ENCODE measurements at regions not wholly inside any gene's neighbourhood (a gene's known extent, or its start where the extent isn't known, plus 50 kb on each side); places are given as distances from the start of the nearest gene placed in this dataset.

DNA sequence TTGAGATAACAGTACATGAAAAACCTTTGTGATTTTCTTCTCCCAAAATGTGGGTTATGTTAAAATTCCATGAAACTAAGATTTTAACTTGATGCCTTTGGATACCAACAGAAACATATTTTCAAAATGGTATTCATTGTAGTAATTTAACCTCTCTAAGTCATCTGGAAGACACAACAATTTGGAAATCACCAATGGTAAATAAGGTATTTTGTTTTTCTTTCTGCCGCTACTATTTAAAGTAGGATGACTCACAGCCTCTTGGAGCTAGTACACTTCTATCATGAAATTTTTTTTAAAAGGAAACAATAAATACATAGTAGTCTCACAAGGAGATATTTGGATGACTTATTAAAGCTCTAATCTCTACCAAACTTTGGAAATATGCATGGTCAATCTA lies 291.6 kb upstream of the VEPH1 start:
- DNase-seq = no peak

DNA sequence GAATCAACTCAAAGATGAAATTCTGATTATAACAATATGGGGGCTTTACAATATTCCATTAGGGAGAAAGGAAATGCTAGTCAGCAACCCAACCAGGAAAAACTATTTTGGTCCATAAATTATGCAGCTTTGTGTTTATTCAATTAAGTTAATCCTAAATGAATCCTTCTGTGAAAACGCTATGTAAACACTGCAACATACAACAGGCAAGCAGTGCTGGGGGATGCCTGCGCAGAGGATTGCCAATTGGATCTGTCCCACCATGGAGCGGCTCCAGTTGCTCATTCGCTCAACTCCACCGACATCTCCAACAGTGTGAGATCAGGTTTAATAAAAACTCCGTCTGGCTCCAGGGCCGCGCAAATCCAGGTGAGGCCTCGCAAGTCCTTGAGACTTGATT lies 290.5 kb upstream of the VEPH1 start:
- no peak for DNase-seq

DNA sequence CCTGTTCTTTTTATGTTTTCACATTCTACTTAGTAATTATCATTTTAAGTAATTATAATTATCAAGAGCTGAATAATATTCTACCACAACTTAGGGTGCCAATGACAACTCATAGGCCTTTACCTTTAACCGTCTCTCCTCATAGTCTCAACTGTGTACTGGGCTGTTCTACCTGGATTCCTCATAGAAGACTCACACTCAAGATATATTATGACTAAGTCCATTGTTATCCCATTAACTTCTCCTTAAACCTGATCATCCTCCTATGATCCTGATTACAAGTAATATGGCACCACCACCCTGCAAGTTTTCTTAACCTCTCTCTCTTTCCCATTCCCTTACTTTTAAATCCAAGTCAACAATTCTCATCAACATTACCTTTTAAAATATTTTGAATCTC lies 285.9 kb upstream of the VEPH1 start:
- no peak for DNase-seq

DNA sequence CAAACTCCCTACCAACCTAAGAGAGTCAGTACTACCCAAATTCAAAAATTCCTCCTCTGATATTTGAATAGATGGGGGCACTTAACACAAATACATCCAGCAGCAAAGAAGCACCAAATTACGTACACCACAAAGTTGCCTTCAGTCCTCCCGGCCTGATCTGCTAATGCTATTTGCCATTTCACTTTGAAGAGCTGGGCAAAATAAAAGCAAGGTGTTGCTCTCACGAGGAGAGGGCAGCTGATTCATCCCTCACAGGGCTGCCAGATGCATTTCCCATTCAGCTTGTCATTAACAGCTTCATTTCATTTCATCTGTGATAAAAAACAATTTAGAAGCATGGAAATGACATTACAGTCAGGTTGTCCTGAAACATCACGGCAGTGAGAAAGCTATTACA lies 283.4 kb upstream of the VEPH1 start:
- no peak for DNase-seq

DNA sequence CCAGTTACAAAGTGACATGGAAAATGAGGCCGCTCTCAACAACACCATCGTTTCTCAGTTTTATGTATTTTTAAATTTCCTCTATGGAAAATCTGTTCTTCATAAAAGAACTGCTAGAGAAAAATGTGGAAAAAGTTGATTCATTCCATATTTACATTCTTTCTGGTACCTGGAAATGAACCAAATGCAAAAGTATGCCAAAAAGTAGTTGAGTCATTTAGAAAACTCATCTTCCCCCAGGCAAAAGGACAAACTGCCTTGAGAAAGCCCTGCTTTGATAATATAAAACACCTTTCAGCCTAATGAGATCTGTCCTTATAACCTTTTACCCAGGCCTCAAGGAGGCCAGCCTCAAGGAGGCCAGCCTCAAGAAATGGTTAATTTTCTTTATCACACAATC lies 283.0 kb upstream of the VEPH1 start:
- no peak for DNase-seq

DNA sequence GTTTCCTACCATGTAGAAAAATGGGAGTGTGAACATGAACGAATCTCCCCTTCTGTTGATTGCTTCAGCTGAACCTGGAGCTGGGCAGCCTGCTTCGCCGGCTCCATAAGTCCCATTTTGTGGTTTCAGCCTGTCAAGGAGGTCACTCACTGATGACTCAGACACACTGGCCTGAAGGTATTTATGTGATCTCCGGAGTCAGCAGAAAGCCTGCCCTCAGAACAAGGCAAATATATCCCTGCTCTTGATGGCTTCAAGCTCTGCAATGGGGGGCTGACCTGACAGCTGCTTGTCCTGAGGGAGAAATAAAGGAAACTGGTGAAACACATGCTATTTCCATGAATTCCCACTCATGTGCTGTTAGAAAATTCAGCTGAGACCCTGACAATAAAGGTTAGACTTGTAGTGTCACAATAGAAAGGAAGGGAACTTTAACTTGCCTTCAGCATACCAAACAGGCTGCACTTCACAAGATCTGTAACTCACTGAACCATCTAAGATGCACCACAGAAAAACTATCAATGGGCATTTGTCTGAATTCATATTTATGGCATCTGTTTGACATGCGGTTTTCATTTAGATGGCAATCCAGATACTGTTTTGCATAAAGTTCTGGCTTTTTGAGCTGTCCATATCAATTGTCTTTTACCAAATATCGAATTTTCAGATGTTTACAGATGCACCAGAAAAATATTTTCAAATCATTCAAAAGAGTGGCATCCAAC lies 282.0 kb upstream of the VEPH1 start:
- DNase-seq = no peak

DNA sequence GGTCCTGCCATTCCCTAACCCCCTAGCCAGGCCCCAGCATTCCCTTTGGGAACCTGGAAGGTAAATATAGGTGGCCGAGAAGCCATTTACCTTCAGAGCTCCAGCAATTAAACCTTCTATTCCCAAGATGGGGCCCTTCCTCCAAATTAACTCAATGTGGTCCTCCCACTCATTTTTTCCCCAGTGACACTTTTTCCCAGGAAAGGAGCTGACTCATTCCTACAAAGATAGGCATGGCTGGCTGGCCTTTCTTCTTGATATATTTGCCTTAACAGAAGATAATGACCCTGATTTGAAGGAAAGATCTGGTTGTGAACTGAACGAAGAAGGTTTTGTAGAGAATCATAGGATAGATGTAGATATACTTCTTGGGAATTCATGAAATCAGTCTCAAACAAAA lies 279.0 kb upstream of the VEPH1 start:
- no peak for DNase-seq

DNA sequence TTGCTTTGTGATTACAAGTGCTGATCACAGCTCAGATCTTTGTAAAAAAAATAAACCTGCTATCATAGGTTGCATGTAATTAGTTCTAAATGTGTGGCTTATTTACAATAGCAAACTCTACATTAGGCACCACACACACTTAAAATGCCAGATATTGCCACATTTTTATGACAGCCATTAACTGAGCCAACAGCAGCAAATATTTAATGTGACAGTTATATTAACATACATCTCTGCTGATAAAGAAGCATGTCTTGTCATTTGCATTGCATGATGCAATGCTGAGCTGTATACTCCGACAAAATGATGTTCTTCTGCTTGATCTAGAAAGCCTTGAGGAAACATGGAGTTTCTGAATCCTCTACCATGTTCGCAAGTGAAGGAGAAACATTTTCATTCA lies 273.6 kb upstream of the VEPH1 start:
- no peak for DNase-seq

DNA sequence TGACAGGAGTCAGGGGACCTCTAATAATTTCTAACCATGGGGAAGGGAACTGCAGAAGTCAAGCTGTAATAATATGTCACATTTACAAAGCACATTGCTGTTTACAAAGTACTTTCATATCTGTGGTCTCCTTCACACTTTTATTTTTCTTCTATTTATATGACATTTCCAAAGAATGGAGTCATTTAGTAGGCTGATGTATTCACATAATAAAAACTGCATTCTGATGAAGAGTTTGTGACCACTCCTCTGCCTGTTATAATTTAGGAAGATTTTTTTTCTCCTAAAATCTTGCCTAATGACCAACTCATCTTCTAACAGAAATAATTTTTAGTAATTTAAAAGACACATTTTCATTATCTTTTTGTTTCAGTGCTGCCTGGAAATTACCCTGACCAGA lies 272.2 kb upstream of the VEPH1 start:
- no peak for DNase-seq

DNA sequence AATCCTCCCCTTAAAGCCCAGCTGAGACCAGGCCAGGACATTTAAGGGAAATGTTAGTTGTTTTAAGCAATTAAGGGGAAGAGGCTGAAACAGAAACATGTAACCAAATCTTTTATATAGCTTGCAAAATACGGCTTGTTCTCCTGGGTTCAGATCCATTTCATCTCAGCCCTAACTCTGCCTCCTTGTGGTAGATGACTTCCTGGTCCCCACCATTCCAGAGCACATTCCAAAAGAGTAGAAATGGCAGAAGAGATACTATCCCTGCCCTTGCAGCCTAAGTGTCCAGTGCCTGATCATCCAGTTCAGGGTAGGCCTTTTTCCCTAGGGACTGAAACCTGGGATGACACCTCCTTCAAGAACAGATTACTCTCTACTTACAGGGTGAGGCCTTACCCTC lies 266.2 kb upstream of the VEPH1 start:
- no peak for DNase-seq

DNA sequence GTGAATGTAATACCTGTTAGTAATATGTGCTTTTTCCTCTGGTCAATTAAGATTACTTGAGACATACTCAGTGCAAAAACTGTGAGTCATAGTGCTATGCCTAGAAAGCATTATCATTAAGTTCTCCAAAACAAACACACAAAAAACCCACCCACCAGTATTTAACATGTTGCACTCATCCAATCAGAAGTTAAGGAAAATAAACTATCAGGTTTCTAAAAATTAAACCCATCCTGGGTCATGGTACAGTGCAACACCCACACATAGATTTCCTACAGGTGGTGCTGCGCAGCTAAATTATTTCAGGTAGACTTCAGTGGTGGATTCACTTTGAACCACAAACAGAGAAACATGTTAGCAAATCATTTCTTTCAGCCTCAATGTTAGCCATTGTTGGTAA lies 264.4 kb upstream of the VEPH1 start:
- DNase-seq = no peak

DNA sequence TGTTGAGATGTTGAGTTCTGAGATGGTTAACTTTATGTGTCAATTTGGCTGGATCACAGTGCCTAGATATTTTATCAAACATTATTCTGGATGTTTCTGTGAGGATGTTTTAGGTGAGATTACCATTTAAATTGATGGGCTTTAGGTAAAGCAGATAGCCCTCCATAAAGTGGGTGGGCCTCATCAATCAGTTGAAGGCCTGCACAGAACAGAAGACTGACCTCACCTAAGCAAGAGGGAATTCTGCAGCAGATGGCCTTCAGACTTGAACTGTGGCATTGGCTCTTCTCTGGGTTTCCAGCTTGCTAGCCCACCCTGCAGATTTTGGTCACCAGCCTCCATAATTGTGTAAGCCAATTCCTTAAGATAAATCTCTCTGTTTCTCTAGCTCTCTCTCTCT lies 260.4 kb upstream of the VEPH1 start:
- DNase-seq = no peak

DNA sequence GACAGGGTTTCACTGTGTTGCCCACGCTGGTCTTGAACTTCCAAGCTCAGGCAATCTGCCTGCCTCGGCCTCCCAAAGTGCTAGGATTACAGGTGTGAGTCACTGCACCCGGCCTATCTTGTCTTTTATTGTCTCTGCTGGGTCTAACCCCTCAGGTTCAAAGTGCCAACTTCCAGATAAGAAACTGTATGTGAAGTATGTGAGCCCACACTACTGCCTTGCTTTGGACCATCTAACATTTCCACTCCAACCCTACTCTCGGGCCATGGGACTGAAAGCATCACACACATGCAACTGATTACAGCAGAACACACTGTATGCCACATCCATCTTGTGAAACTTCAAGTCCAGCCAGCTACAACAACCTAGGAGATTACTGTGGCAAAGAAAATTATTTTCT lies 256.1 kb upstream of the VEPH1 start:
- no peak for DNase-seq

DNA sequence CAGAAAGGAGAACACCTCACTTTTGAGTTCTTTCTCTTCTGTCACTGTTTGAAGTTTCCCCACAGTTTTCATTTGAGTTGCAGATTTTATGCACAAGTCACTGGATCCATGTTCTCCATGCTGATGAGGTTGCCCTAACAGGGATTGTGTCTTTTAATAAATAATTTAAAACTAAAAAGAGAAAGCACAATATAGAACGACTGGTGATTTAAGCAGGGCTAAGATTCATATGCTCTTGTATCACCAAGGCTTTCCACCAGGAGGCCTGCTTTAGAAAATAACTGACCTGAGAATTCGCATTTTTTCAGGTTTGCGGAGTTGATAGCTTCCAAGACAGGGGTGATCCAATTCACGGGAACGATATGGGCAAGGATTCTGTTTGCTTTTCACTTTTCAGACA lies 252.0 kb upstream of the VEPH1 start:
- no peak for DNase-seq

DNA sequence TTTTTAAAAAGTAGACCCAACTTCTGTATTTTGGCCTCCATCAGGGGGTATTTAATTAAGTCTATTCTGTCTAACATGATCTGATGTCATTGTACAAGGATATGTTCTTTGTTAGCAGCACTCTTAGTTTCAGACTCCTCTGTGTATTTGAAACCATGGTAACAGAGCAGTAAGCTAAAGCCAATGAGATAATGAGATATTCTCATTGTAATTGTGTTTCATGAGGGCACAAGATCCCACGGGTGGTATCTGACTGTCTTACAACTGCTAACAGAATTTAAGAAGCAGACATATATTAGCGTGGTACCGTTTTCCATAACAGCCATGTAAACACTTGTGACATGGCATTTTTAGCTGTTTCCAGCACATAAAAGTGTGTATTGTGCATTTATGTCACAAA lies 251.2 kb upstream of the VEPH1 start:
- DNase-seq = no peak

DNA sequence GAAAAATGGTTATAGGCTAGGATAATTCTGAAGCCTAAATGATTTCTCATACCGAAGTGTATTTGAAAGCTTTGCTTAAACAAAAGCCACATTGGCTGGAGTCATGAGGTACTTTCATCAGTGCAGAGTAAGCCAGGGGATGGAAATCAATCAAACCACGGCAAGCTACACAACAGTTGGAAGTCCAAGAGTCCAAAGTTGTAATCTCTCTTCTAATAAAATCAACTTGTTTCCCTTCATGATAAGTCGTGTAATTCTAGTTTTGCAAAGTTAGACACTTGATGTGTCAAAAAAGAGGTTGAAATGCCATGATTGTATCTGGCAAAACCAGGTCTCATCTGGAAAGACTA lies 250.5 kb upstream of the VEPH1 start:
- DNase-seq = no peak

DNA sequence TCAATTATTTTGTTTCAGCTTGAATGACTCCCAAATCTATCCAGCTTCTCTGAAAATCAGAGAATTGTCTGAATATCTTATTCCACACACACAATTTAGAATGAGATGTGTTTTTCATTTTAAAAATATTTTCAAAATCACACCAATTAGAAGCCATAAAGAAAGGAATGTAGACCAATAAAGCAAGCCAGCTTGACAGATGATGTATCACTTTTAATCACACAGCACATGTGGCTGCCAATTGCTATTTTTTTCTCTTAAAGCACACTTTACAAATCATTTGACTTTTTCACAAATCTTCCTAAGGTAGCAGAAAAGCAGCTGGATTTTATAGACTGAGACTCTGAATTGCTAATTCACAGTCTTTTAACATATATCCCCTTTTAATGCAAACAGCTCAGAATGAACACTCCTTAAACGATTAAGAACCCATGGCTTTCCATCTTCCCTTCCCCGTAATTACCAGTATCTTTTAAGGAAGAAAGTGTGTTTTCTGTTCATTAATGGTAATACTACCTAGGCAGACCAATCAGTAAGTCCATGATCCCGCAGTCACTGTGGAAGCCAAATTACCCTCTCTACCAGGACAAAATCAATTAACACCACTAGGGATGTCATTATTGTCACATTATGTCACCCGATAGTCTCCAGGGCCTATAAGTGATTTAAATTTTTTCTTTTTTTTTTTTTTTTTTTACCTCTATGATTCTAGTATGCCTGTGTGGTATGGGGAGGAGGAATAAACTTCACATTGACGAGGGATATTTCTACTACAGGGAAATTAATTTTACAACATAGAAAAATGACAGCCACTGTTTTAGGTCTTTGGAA lies 250.0 kb upstream of the VEPH1 start:
- DNase-seq = no peak

DNA sequence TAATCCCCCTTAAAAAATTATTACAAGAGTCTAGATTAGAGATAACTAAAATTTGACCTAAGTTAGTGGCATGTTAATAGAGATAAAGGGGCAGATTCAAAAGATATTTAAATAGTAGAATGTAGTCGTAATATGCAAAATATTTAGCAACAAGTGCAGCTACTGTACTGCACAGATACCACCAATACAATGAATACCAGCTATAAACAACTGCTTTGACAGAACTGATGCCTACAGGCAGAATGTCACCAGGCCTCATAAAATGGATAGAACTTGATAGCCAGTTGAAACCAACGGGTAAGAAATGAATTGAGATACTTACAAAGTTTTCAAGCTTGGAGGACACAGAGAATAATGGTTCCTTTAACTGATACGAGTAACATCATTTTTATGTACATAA lies 249.3 kb upstream of the VEPH1 start:
- no peak for DNase-seq

DNA sequence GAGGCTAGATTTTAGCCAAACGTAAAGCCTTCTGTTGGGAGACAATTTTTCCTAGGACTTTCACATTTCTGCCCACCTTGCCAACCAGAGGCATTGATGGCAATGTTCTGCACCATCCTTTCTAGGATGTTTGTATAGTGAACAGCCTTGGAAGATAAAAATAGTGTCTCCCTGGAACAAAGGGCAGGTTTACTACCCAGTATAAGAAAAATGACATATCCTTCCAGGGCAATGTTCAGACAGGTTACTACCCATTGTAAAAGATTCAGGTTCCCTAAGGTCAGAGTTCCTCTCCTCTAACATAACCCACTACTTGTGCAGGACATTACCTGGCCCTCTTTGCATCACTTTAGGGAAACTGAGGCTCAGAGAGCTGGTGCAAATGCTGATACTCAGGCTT lies 248.2 kb upstream of the VEPH1 start:
- no peak for DNase-seq

DNA sequence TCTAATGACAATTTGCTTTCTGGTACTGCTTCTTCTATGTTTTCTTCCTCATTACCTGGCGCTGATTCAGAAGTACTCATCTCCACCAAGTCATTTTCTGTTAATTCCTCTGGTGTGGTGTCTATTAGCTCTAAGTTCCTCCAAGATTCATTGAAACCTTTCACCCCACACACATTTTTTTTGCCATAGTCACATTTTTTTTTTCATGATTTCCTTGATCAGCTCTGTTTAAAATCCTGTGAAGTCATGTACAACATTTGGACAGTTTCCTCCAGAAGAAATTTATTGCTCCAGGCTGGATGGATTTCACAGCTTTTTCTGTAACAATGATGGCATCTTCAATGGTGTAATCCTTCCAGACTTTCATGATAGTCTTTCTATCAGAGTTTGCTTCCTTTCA lies 243.2 kb upstream of the VEPH1 start:
- DNase-seq = no peak

DNA sequence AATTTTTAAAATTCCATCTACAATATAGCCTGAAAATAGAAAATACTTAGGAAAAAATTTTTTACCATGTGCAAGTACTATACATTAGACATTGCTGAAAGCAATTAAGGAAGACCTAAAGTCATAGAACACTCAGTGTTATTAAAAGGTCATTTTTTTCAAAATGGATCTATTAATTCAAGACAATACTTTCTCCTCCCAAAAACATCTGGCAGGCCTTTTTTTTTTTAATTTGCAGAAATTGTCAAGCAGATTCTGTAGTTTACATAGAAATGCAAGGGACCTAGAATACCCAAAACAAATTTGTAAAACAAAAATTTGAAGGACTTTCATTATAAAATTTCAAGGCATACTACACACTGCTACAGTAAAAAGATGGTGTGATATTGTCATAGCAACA lies 238.4 kb upstream of the VEPH1 start:
- no peak for DNase-seq

DNA sequence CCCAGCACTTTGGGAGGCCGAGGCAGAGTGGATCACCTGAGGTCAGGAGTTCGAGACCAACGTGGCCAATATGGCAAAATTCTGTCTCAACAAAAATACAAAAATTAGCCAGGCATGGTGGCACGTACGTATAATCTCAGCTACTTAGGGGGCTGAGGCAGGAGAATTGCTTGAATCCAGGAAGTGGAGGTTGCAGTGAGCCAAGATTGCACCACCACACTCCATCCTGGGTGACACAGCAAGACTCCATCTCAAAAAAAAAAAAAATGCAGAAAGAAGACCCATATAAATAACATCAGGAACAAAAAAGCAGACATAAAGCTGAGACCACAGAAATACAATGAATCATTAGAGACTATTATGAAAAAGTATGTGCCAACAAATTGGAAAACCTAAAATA lies 235.2 kb upstream of the VEPH1 start:
- DNase-seq = no peak

DNA sequence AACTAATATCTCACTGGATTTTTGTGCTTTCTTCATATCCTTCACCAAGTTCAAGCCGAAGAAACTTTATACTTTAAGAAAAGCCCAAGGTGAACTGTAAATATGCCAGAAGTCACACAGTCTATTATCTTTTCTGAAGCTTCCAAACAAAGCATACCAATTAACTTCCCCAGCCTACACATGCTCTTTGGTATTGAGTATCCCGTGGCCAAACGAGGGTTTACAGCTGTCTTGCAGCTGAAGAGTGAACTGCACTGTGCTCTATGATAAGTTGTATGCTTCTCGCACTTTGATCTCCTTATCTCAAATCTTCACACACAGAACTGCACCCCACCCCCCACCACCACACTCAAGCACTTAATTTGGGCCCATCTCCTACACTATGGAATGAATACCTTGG lies 215.6 kb upstream of the VEPH1 start:
- no peak for DNase-seq

DNA sequence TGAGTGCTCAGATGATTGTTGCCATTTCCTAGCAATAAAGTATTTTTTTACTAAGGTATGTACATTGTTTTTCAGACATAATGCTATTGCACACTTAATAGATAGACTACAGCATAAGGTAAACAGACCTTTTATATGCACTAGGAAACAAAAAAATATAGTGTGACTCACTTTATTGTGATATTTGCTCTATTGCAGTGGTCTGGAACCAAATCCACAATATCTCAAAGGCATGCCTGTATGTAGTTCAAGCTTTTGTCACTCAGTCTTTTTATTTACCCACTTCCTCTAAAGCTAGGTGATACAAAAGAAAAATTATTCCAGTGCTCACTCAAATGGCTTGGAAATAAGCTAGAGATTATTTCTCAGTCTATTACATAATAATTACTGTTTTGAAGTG lies 209.9 kb upstream of the VEPH1 start:
- DNase-seq = no peak

DNA sequence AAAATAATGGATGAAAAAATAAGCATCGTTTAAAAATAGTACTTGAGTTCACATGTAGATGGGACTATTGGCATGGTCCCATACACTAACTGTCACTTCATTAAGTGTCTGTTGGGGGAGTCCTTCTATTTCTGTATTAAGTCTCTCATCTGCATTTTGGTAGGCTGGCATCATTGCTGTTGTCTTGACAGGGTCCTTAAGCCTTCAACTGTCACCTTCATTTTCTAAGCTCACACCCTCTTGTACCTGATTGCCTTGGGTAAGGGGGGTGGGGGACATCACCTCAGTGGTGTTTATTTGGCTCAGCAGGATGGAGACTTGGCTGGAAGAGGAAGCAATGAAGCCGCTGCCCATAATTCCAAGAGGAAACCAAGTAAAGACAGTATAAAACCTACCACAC lies 202.0 kb upstream of the VEPH1 start:
- no peak for DNase-seq

Measured in NCI-H187 treated with DMSO at 0.1 percent for 48 hours (cell line).